HUDEP-2 (cell line): ENCODE measurements at regions not wholly inside any gene's neighbourhood (a gene's known extent, or its start where the extent isn't known, plus 50 kb on each side); places are given as distances from the start of the nearest gene placed in this dataset.

Experiments used
- DNase-seq, 76 experiments: peaks; one replicate each; lab custom pipeline; 2025; ENCODE audit not compliant: unreplicated experiment in 76 of 76; lab: John Stamatoyannopoulos, UW

- no peak for DNase-seq
Observed at GRCh38 chr4:57446266-57446665, 336.1 kb upstream of the IGFBP7 start.

- DNase-seq = no peak
Observed at GRCh38 chr4:57445686-57446085, 335.5 kb upstream of the IGFBP7 start.

GRCh38 chr4:57444671-57445070 lies 334.5 kb upstream of the IGFBP7 start:
- DNase-seq = no peak

GRCh38 chr4:57443787-57444186 lies 333.6 kb upstream of the IGFBP7 start:
- no peak for DNase-seq

- DNase-seq = no peak
Observed at GRCh38 chr4:57443308-57443707, 333.1 kb upstream of the IGFBP7 start.

GRCh38 chr4:57442831-57443291 lies 332.7 kb upstream of the IGFBP7 start:
- peak in 16 of 76 experiments; percentile 0 to 42 (median 6) for DNase-seq

GRCh38 chr4:57442241-57442640 lies 332.1 kb upstream of the IGFBP7 start:
- DNase-seq = no peak

- no peak for DNase-seq
Observed at GRCh38 chr4:57437649-57438048, 327.5 kb upstream of the IGFBP7 start.

GRCh38 chr4:57435300-57435699 lies 325.1 kb upstream of the IGFBP7 start:
- DNase-seq = no peak

- no peak for DNase-seq
Observed at GRCh38 chr4:57430726-57431125, 320.5 kb upstream of the IGFBP7 start.

- DNase-seq = peak in 58 of 76 experiments; percentile 2 to 73 (median 30)
Observed at GRCh38 chr4:57426779-57427395, 316.7 kb upstream of the IGFBP7 start.

GRCh38 chr4:57425610-57426009 lies 315.4 kb upstream of the IGFBP7 start:
- DNase-seq = no peak

- no peak for DNase-seq
Observed at GRCh38 chr4:57424232-57424897, 314.2 kb upstream of the IGFBP7 start.

- DNase-seq = no peak
Observed at GRCh38 chr4:57418133-57418532, 307.9 kb upstream of the IGFBP7 start.

GRCh38 chr4:57412259-57413054 lies 302.3 kb upstream of the IGFBP7 start:
- no peak for DNase-seq

GRCh38 chr4:57410331-57411052 lies 300.3 kb upstream of the IGFBP7 start:
- DNase-seq = no peak

- no peak for DNase-seq
Observed at GRCh38 chr4:57405359-57405758, 295.2 kb upstream of the IGFBP7 start.

GRCh38 chr4:57404483-57404882 lies 294.3 kb upstream of the IGFBP7 start:
- no peak for DNase-seq

GRCh38 chr4:57403591-57403990 lies 293.4 kb upstream of the IGFBP7 start:
- DNase-seq = no peak

GRCh38 chr4:57401586-57401985 lies 291.4 kb upstream of the IGFBP7 start:
- no peak for DNase-seq

GRCh38 chr4:57378766-57379165 lies 268.6 kb upstream of the IGFBP7 start:
- no peak for DNase-seq
